Limb (tissue), 2 donors: ENCODE measurements at regions not wholly inside any gene's neighbourhood (a gene's known extent, or its start where the extent isn't known, plus 50 kb on each side); places are given as distances from the start of the nearest gene placed in this dataset.
"Not testable (repeated sequence)": the region's sequence is repeated elsewhere in the genome, so short reads cannot be mapped to it uniquely, and the experiment has no call there.

Experiments used
- DNase-seq, 2 donors: peaks; one replicate each; pipeline ENCODE4 v3.0.0-alpha.2; 2016; ENCODE audit errors: extremely low spot score in 2 of 2

- DNase-seq: no peak
Measured at GRCh38 chrX:87236830-87237440, 280.7 kb upstream of the KLHL4 start.

GRCh38 chrX:87265518-87265917, 252.1 kb upstream of the KLHL4 start:
- no peak for DNase-seq

GRCh38 chrX:87272491-87272890, 245.1 kb upstream of the KLHL4 start:
- no peak for DNase-seq

- peak in 1 of 2 donors; percentile 15 for DNase-seq
Measured at GRCh38 chrX:87299563-87300160, 217.9 kb upstream of the KLHL4 start.

- no peak for DNase-seq
Measured at GRCh38 chrX:87310780-87311179, 206.8 kb upstream of the KLHL4 start.

GRCh38 chrX:87327267-87327666, 190.3 kb upstream of the KLHL4 start:
- DNase-seq: no peak

GRCh38 chrX:87337267-87337666, 180.3 kb upstream of the KLHL4 start:
- DNase-seq: no peak

- DNase-seq: peak in 1 of 2 donors; percentile 19
Measured at GRCh38 chrX:87338510-87338909, 179.1 kb upstream of the KLHL4 start.

GRCh38 chrX:87370865-87371264, 146.7 kb upstream of the KLHL4 start:
- DNase-seq: no peak

GRCh38 chrX:87374324-87374723, 143.3 kb upstream of the KLHL4 start:
- no peak for DNase-seq

- no peak for DNase-seq
Measured at GRCh38 chrX:87376896-87377295, 140.7 kb upstream of the KLHL4 start.

- no peak for DNase-seq
Measured at GRCh38 chrX:87388381-87388780, 129.2 kb upstream of the KLHL4 start.

- DNase-seq: no peak
Measured at GRCh38 chrX:87391742-87392141, 125.9 kb upstream of the KLHL4 start.

GRCh38 chrX:87392369-87392768, 125.2 kb upstream of the KLHL4 start:
- DNase-seq: no peak

GRCh38 chrX:87397103-87397886, 120.3 kb upstream of the KLHL4 start:
- no peak for DNase-seq

- DNase-seq: no peak
Measured at GRCh38 chrX:87402256-87402655, 115.3 kb upstream of the KLHL4 start.

- DNase-seq: no peak
Measured at GRCh38 chrX:87403551-87403950, 114.1 kb upstream of the KLHL4 start.

GRCh38 chrX:87409113-87409841, 108.3 kb upstream of the KLHL4 start:
- DNase-seq: peak in 1 of 2 donors; percentile 46

GRCh38 chrX:87425618-87426017, 92.0 kb upstream of the KLHL4 start:
- DNase-seq: no peak

- DNase-seq: no peak
Measured at GRCh38 chrX:87434618-87435017, 83.0 kb upstream of the KLHL4 start.

GRCh38 chrX:87448613-87449012, 69.0 kb upstream of the KLHL4 start:
- not testable (repeated sequence) for DNase-seq

GRCh38 chrX:87465757-87466156, 51.8 kb upstream of the KLHL4 start:
- DNase-seq: not testable (repeated sequence)
